Endothelial cell of umbilical vein (primary cell): ENCODE measurements at regions not wholly inside any gene's neighbourhood (a gene's known extent, or its start where the extent isn't known, plus 50 kb on each side); places are given as distances from the start of the nearest gene placed in this dataset.

Source experiments
- BruUV-seq: library from RNA; stranded (reverse); fragments of 400-500 nt; replicated peaks from 2 replicates; lab custom pipeline; 2021; lab: Mats Ljungman, UMichigan
- CTCF ChIA-PET: fragments of 300-600, 350-600 bp; sonication (Branson Sonifier 250); formaldehyde crosslinking; loops from one replicate; lab custom pipeline; 2021; ENCODE audit warnings: antibody characterized with exemption, inconsistent platforms; lab: Charles Lee
- POLR2A ChIA-PET: fragments of 300-600, 350-600 bp; sonication (Branson Sonifier 250); formaldehyde crosslinking; loops from one replicate; lab custom pipeline; 2021; ENCODE audit warnings: antibody characterized with exemption, inconsistent platforms; lab: Charles Lee
- DNase-seq: peaks from one replicate; pipeline ENCODE4 v3.0.0-alpha.2; 2011; ENCODE audit warnings: low read depth, low spot score
- FAIRE-seq: peaks from 2 replicates; lab custom pipeline; 2011; peaks lifted over from hg19 to GRCh38; lab: Jason Lieb, UNC
- H2AFZ ChIP-seq: 2 replicates; pipeline ENCODE4 v1.6.0; 2012; ENCODE audit warnings: low read depth, low read length, control low read depth, inconsistent platforms
- H3K27ac ChIP-seq: 2 replicates; pipeline ENCODE4 v1.5.1; 2011; ENCODE audit warnings: low read depth, mild to moderate bottlenecking, control low read depth, low read length, moderate library complexity; ENCODE audit not compliant: insufficient read depth
- H3K27me3 ChIP-seq, 2 experiments: 2 replicates each; pipeline versions ENCODE4 v1.6.0 to v1.6.1; 2011; ENCODE audit warnings: low read length in 2 of 2, mixed read lengths in 1 of 2; ENCODE audit not compliant: control insufficient read depth in 2 of 2, insufficient read depth in 2 of 2
- H3K36me3 ChIP-seq, 2 experiments: 2 replicates in 1 of 2; 3 replicates in 1 of 2; pipeline ENCODE4 v1.5.1; 2011; ENCODE audit warnings: low read length in 2 of 2, mild to moderate bottlenecking in 1 of 2, moderate library complexity in 1 of 2; ENCODE audit not compliant: control insufficient read depth in 2 of 2, insufficient read depth in 2 of 2; ENCODE audit errors: extremely low read depth in 1 of 2
- H3K4me1 ChIP-seq: 3 replicates; pipeline ENCODE4 v1.5.1; 2011; ENCODE audit warnings: mild to moderate bottlenecking, low read length; ENCODE audit not compliant: control insufficient read depth, insufficient read depth; ENCODE audit errors: extremely low read depth
- H3K4me2 ChIP-seq: 2 replicates; pipeline ENCODE4 v1.6.1; 2011; ENCODE audit warnings: low read length, control low read depth, mixed read lengths; ENCODE audit not compliant: insufficient read depth
- H3K4me3 ChIP-seq, 3 experiments: fragments of 200-600 bp in 1 of 3; sonication (generic), shearing (Covaris generic) in 1 of 3; replicated peaks in 1 of 3; 2 replicates each; pipeline ENCODE4 v1.5.1; 2011 to 2016; ENCODE audit warnings: control low read depth in 3 of 3, low read length in 3 of 3, mild to moderate bottlenecking in 2 of 3, inconsistent platforms in 1 of 3, low read depth in 1 of 3, moderate library complexity in 1 of 3; ENCODE audit not compliant: insufficient read depth in 1 of 3
- H3K79me2 ChIP-seq: 2 replicates; pipeline ENCODE4 v1.6.0; 2012; ENCODE audit warnings: low read length, inconsistent platforms; ENCODE audit not compliant: control insufficient read depth, insufficient read depth
- H3K9ac ChIP-seq: replicated peaks from 2 replicates; pipeline ENCODE3; 2011; ENCODE audit warnings: low read length, control low read depth; ENCODE audit not compliant: insufficient read depth; ENCODE audit errors: extremely low read depth
- H3K9me1 ChIP-seq: replicated peaks from 3 replicates; pipeline ENCODE4 v1.6.0; 2011; ENCODE audit warnings: mild to moderate bottlenecking, low read length; ENCODE audit not compliant: control insufficient read depth, insufficient read depth; ENCODE audit errors: extremely low read depth
- H3K9me3 ChIP-seq: replicated peaks from 2 replicates; pipeline ENCODE4 v1.5.1; 2012; ENCODE audit warnings: low read length, inconsistent platforms; ENCODE audit not compliant: control insufficient read depth, insufficient read depth
- H4K20me1 ChIP-seq: replicated peaks from 2 replicates; pipeline ENCODE3; 2011; ENCODE audit warnings: mild to moderate bottlenecking, low read length; ENCODE audit not compliant: control insufficient read depth, insufficient read depth; ENCODE audit errors: extremely low read depth
- EZH2 ChIP-seq: IDR thresholded peaks from 2 replicates; pipeline ENCODE4 v1.6.1; 2012; ENCODE audit warnings: borderline replicate concordance, low read depth, mild to moderate bottlenecking, moderate library complexity, low read length, inconsistent platforms; ENCODE audit not compliant: severe bottlenecking
- FOS ChIP-seq: IDR thresholded peaks from 2 replicates; pipeline ENCODE4 v1.6.1; 2011; ENCODE audit warnings: mild to moderate bottlenecking, low read length, moderate library complexity, borderline replicate concordance; ENCODE audit not compliant: insufficient read depth
- GATA2 ChIP-seq: IDR thresholded peaks from 2 replicates; pipeline ENCODE4 v1.7.0; 2011; ENCODE audit warnings: low read depth, mild to moderate bottlenecking, moderate library complexity, mixed read lengths, low read length; ENCODE audit not compliant: insufficient read length, insufficient read depth
- JUN ChIP-seq: IDR thresholded peaks from 2 replicates; pipeline ENCODE4 v1.6.1; 2011; ENCODE audit warnings: borderline replicate concordance, low read depth; ENCODE audit not compliant: insufficient read length, insufficient read depth
- MYC ChIP-seq: IDR thresholded peaks from one replicate; pipeline ENCODE4 v1.6.1; 2011; ENCODE audit warnings: mild to moderate bottlenecking, low read depth, low read length
- POLR2A ChIP-seq: IDR thresholded peaks from 2 replicates; pipeline ENCODE4 v1.6.1; 2012; ENCODE audit warnings: low read depth, mild to moderate bottlenecking, control low read depth, low read length
- POLR2AphosphoS5 ChIP-seq: IDR thresholded peaks from 2 replicates; pipeline ENCODE4 v1.6.1; 2012; ENCODE audit warnings: low read depth, mild to moderate bottlenecking, control low read depth, low read length, moderate library complexity; ENCODE audit not compliant: insufficient read depth
- dilution Hi-C: fragments of 300-500 bp; cut with MboI; formaldehyde crosslinking; loops from one replicate; pipeline ENCODE4 v1.15.0; 2019; ENCODE audit warnings: low sequenced_read_pairs; ENCODE audit not compliant: extremely low pct_ligation_motif_present
- intact Hi-C: fragments of 100-400 bp; cut with micrococcal nuclease; formaldehyde crosslinking; loops from one replicate; pipeline ENCODE4 v1.10.0; 2022
- TF ChIP-seq, protein P1 (sequence below): IDR thresholded peaks from 2 replicates; pipeline ENCODE4 v1.6.1; 2011; ENCODE audit not compliant: insufficient read depth, insufficient read length
- TF ChIP-seq, protein P2 (sequence below), 2 donors: IDR thresholded peaks; 1 replicate in 1 of 2; 2 replicates in 1 of 2; pipeline ENCODE4 v1.5.1; 2011; ENCODE audit warnings: low read length in 2 of 2, mild to moderate bottlenecking in 2 of 2, moderate library complexity in 2 of 2, control low read depth in 1 of 2, inconsistent platforms in 1 of 2, low read depth in 1 of 2; ENCODE audit not compliant: insufficient read depth in 1 of 2; ENCODE audit errors: extremely low read depth in 1 of 2

DNA sequence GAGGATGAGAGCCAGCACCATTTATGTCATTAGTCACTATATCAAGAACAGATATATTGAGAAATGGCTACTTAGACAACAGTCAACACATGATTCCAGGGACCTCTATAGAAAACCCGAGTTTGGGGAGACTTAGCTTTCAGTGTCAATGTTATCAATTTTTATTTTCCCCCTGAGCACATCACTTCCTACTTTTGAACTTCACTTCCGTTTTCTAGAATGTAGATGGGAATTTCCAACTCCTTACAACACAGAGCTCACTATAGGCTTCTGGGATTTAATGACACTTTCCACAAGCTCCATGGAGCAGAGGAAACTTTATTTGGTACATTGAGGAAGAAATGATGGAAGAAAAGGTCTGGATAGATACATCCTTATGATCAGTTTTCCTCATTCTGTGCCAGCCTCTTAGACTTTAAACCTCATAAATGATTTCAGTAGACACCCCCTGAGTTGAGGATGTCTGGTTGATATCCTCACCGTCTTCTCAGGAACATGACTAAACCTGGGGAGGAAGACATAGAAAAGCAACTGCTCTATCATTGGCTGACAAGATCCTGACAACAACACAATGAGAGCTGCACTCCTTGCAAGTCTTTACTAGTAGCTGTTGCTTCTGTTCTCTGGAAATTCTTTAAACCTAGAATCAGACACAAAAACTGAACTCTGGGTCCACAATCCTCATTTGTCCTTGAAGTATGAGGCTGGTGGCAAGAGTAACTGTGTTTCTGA, 449.4 kb upstream of the OR4E1 start:
- POLR2A ChIA-PET, result no interaction called here
- no peaks in the 10 kb centered on the region for H4K20me1 ChIP-seq
- TF ChIP-seq GATA2, result no peak
- TF ChIP-seq POLR2AphosphoS5, result no peak
- TF ChIP-seq JUN, result no peak
- no peak for TF ChIP-seq MYC
- TF ChIP-seq, protein P1, sequence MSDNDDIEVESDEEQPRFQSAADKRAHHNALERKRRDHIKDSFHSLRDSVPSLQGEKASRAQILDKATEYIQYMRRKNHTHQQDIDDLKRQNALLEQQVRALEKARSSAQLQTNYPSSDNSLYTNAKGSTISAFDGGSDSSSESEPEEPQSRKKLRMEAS, result no peak
- TF ChIP-seq POLR2A, result no peak
- TF ChIP-seq EZH2, result no peak
- TF ChIP-seq, protein P2, sequence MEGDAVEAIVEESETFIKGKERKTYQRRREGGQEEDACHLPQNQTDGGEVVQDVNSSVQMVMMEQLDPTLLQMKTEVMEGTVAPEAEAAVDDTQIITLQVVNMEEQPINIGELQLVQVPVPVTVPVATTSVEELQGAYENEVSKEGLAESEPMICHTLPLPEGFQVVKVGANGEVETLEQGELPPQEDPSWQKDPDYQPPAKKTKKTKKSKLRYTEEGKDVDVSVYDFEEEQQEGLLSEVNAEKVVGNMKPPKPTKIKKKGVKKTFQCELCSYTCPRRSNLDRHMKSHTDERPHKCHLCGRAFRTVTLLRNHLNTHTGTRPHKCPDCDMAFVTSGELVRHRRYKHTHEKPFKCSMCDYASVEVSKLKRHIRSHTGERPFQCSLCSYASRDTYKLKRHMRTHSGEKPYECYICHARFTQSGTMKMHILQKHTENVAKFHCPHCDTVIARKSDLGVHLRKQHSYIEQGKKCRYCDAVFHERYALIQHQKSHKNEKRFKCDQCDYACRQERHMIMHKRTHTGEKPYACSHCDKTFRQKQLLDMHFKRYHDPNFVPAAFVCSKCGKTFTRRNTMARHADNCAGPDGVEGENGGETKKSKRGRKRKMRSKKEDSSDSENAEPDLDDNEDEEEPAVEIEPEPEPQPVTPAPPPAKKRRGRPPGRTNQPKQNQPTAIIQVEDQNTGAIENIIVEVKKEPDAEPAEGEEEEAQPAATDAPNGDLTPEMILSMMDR (IDR thresholded peaks at IDR 0.05; ENCODE audit: extremely low read depth in 1 of 2, insufficient read depth in 1 of 2, low read depth in 1 of 2, low read length in 2 of 2), result no peak
- TF ChIP-seq FOS, result no peak
- dilution Hi-C loops, result no loop called here
- intact Hi-C loops, result no loop called here
- BruUV-seq, result no TSS peak
- H3K4me2 ChIP-seq, result no peak overlapping the region
- no peak overlapping the region for H3K9ac ChIP-seq
- CTCF ChIA-PET, result interaction anchor here (0.9 to 5.2 kb wide), 9 partner anchors 9 to 252 kb away, joined by 3 to 27 read pairs (median 5); no protein-coding TSS in a partner anchor
- H3K36me3 ChIP-seq, result no peaks in the 10 kb centered on the region
- H3K9me1 ChIP-seq, result no peaks in the 10 kb centered on the region
- no peaks in the 10 kb centered on the region for H3K9me3 ChIP-seq
- no peak for DNase-seq
- H3K4me3 ChIP-seq, result no peak overlapping the region
- no peak overlapping the region for H3K27ac ChIP-seq
- H3K4me1 ChIP-seq, result no peaks in the 10 kb centered on the region
- H2AFZ ChIP-seq, result peak overlapping the region; percentile 19
- H3K79me2 ChIP-seq, result no peaks in the 10 kb centered on the region
- peak; percentile 46 for FAIRE-seq
- peaks cover 6 to 37% of the 10 kb centered on the region in 2 experiments for H3K27me3 ChIP-seq
